ENCODE measurements at regions not wholly inside any gene's neighbourhood (a gene's known extent, or its start where the extent isn't known, plus 50 kb on each side); places are given as distances from the start of the nearest gene placed in this dataset.

DNA sequence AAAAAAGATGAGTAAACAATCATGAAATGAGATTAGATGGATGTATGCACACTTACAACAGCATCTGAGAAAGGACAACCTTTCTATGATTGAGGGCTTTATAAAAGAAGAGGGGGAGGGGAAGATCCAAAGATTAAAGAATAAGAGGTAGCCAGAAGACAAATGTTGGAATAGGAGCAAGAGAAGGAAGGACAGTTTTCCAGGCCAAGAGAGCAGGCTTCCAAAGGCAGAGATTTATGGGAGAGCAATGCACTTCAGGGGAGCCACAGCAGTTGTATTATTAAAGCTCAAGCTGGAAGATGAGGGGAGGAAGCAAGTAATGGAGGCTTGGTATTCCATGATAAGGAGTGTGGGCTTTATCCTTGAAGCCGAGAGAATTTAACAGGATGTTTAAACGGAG is 110.3 kb upstream of the PTPN13 start:
- DNase-seq: no peak
- Mint-ChIP-seq H3K27ac (peak overlapping the region; percentile 1), H3K4me3 (peak overlapping the region; percentile 24), H3K27me3 (ENCODE audit: low read depth, poor library complexity) (no peaks in the 10 kb centered on the region), H3K36me3 (ENCODE audit: low read depth) (peaks cover 18% of the 10 kb centered on the region), H3K4me1 (no peaks in the 10 kb centered on the region), H3K9me3 (peaks cover 3% of the 10 kb centered on the region)
- TF ChIP-seq, protein P1, sequence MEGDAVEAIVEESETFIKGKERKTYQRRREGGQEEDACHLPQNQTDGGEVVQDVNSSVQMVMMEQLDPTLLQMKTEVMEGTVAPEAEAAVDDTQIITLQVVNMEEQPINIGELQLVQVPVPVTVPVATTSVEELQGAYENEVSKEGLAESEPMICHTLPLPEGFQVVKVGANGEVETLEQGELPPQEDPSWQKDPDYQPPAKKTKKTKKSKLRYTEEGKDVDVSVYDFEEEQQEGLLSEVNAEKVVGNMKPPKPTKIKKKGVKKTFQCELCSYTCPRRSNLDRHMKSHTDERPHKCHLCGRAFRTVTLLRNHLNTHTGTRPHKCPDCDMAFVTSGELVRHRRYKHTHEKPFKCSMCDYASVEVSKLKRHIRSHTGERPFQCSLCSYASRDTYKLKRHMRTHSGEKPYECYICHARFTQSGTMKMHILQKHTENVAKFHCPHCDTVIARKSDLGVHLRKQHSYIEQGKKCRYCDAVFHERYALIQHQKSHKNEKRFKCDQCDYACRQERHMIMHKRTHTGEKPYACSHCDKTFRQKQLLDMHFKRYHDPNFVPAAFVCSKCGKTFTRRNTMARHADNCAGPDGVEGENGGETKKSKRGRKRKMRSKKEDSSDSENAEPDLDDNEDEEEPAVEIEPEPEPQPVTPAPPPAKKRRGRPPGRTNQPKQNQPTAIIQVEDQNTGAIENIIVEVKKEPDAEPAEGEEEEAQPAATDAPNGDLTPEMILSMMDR (IDR thresholded peaks at IDR 0.05): no peak

DNA sequence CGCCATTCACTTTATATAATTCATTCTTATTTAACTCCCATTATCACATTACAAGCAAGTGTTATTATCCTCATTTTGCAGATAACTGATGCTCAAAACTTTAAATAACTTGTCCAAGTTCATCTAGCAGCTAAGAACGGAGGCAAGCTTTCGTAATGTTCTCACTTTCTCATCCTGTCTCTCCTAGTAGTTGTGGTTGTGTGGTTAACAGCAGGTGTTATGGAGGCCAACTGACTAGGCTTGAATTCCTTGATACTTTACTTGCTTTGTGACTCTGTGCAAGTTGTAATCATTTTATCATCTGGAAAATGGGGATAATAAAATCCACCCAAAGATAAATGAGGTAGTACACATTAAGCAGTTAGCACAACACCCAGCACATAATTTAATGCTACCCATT is 109.9 kb upstream of the PTPN13 start:
- no peak overlapping the region for H3K4me3 Mint-ChIP-seq
- H3K36me3 Mint-ChIP-seq (ENCODE audit: low read depth): peaks cover 18% of the 10 kb centered on the region
- TF ChIP-seq, protein P1 (IDR thresholded peaks at IDR 0.05): no peak
- H3K27me3 Mint-ChIP-seq (ENCODE audit: low read depth, poor library complexity): no peaks in the 10 kb centered on the region
- no peak for DNase-seq
- peaks cover 3% of the 10 kb centered on the region for H3K9me3 Mint-ChIP-seq
- H3K4me1 Mint-ChIP-seq: no peaks in the 10 kb centered on the region
- H3K27ac Mint-ChIP-seq: no peak overlapping the region

DNA sequence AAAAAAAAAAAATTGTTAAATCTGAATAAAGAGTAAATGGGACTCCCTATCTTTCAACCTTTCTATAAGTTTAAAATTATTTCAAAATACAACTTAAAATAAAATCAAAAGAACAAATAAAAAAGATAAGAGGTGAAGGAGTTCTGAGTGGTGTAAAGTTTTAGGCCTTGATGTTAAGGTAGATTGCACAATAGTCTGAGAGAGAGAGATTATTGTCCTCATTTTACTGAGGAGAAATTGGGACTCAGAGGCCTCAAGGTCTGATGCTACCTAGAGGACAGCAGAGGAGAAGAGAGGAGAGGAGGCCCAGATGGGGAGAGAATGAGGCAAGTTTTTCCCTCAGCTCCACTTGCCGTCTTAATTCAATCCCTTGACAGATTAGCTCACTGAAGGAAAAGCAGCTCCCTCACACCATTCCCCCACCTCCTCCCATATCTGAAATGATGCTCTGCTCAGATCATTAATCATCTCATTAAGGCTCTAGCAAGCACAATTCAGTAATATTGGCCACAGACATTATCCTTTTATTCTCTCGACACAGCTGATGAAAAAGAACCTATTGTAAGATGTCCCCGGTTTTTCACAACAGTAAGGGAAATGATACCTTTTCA is 106.3 kb upstream of the PTPN13 start:
- peaks cover 18% of the 10 kb centered on the region for H3K36me3 Mint-ChIP-seq (ENCODE audit: low read depth)
- H3K27ac Mint-ChIP-seq: no peak overlapping the region
- H3K27me3 Mint-ChIP-seq (ENCODE audit: low read depth, poor library complexity): no peaks in the 10 kb centered on the region
- DNase-seq: no peak
- H3K4me1 Mint-ChIP-seq: no peaks in the 10 kb centered on the region
- H3K4me3 Mint-ChIP-seq: no peak overlapping the region
- peaks cover 3% of the 10 kb centered on the region for H3K9me3 Mint-ChIP-seq
- TF ChIP-seq, protein P1 (IDR thresholded peaks at IDR 0.05): no peak

DNA sequence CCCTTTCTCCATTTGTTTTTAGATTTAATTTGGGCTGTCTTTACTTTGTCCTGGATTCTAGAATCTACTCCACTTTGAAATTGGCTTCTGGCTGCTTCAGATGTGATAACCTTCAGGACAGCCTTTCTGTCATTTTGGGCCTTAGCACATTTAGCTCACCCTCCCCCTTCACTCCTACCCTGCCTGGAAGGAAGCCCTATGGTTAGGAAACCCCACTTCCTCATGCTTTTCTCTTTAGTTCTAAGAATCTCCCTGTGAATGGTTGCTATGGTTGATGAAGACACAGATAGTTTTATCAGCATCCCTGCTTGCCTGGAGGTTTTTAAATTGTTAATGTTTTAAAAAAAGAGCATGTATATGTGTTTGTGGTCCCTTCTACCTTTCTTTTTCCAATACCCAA is 100.7 kb upstream of the PTPN13 start:
- Mint-ChIP-seq H3K27me3 (ENCODE audit: low read depth, poor library complexity) (no peaks in the 10 kb centered on the region), H3K27ac (peak overlapping the region; percentile 8), H3K36me3 (ENCODE audit: low read depth) (no peaks in the 10 kb centered on the region), H3K4me1 (peaks cover 4% of the 10 kb centered on the region), H3K9me3 (peaks cover 3% of the 10 kb centered on the region), H3K4me3 (no peak overlapping the region)
- TF ChIP-seq, protein P1 (IDR thresholded peaks at IDR 0.05): no peak
- DNase-seq: no peak

DNA sequence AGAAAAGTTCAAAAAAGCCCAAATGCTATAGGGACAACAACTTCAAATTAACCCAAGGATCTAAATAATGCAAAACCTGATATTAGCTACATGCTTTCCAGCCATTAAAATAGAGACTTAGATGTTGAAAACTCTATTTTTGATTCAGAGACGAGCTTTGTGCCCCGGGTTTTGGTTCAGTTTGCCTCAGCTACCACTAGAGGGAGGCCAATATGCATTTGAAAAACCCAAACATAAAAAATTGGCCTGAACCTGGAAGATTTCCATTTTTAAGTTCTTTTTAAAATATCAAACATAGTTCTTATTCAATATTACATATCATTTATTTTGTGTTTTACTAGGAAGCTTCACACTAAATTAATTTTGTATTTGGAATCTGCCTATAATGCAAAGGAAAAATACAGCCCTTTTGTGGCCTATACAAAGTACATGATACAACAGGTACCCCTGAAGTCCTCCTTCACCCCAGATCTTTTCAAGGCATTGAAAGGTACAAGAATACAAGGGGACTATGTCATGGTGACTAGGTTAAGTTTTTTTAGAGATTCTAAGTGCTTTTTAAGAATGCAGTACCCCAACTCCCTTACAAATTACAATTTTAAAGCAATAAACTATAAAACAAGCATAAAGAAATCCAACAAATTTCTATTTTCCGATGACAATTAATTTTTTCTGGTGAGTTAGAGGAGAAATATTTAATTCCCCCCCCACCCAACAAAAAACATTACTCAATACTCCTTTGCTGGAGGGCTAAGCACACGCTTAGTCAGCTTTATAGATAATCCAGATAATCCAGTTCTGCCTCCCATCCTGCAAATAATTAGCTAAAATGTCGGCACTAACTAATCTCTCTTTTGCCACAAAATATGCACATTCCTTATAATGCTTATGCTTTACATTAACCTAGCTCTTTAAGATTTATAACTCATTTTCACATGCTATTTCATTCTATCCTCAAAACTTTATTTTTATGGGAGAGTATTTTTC is 97.7 kb upstream of the PTPN13 start:
- TF ChIP-seq, protein P1 (IDR thresholded peaks at IDR 0.05): peak; percentile 95
- no peak overlapping the region for H3K27ac Mint-ChIP-seq
- H3K4me1 Mint-ChIP-seq: peaks cover 4% of the 10 kb centered on the region
- peaks cover 3% of the 10 kb centered on the region for H3K9me3 Mint-ChIP-seq
- no peaks in the 10 kb centered on the region for H3K36me3 Mint-ChIP-seq (ENCODE audit: low read depth)
- DNase-seq: peak; percentile 32
- no peaks in the 10 kb centered on the region for H3K27me3 Mint-ChIP-seq (ENCODE audit: low read depth, poor library complexity)
- H3K4me3 Mint-ChIP-seq: no peak overlapping the region
